ENCODE measurements at regions not wholly inside any gene's neighbourhood (a gene's known extent, or its start where the extent isn't known, plus 50 kb on each side); places are given as distances from the start of the nearest gene placed in this dataset.
A peak's percentile ranks its signal among the peaks of the same experiment; 100 is the strongest.

GRCh38 chr2:76517574-76517909 lies 806.8 kb upstream of the GCFC2 start:
- peaks cover 55% of the 10 kb centered on the region for H3K27me3 Mint-ChIP-seq (ENCODE audit: insufficient read depth, unreplicated experiment)
- H3K27ac Mint-ChIP-seq (ENCODE audit: low read depth, unreplicated experiment), result no peak overlapping the region
- intact Hi-C loops (cut with micrococcal nuclease), result no loop called here
- BruUV-seq (replicated peaks), result no TSS peak
- H3K4me1 Mint-ChIP-seq (ENCODE audit: insufficient read depth, unreplicated experiment), result no peaks in the 10 kb centered on the region
- CTCF ChIA-PET, result interaction anchor here (1.2 kb wide), 1 partner anchor 81 kb away, joined by 7 read pairs; no protein-coding TSS in a partner anchor
- no peak overlapping the region for H3K4me3 Mint-ChIP-seq (ENCODE audit: unreplicated experiment)
- H3K36me3 Mint-ChIP-seq (ENCODE audit: insufficient read depth, unreplicated experiment), result no peaks in the 10 kb centered on the region
- POLR2A ChIA-PET, result no interaction called here
- no peaks in the 10 kb centered on the region for H3K9me3 Mint-ChIP-seq (ENCODE audit: unreplicated experiment)
- DNase-seq (ENCODE audit: unreplicated experiment), result no peak
- TF ChIP-seq CTCF (IDR thresholded peaks at IDR 0.05; ENCODE audit: unreplicated experiment), result no peak

DNA sequence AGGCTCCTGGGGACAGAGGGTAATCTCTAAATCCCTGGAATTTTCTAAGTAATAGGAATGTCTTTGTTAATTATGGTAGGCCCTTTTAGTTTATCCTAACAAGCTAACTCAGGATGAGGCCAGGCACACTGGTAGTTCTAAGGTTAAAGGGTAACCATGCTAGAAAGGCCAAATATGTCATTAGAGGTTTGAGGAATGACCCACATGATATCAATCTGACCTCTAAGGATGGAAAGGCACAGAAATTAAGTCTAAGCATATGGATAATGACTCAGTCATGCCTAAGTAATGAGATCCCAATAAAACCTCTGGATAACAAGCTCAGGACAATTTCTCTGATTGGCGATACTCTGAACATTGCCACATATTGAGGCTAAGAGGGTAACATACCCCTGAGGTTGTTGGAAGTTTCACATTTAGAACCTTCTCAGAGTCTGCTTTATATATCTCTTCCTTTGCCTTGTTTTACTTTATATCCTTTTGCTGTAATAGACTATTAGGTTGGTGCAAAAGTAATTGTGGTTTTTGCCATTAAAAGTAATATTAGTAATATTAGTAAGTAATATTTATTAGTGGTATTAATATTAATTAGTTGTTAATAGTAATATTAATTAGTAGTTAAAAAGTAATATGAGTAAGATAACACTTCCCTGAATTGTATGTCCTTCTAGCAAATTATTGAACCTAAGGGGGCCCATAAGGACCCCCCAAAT lies 806.3 kb upstream of the GCFC2 start:
- Mint-ChIP-seq H3K4me1 (ENCODE audit: insufficient read depth, unreplicated experiment) (no peaks in the 10 kb centered on the region), H3K4me3 (ENCODE audit: unreplicated experiment) (no peak overlapping the region), H3K27me3 (ENCODE audit: insufficient read depth, unreplicated experiment) (peaks cover 60% of the 10 kb centered on the region), H3K9me3 (ENCODE audit: unreplicated experiment) (no peaks in the 10 kb centered on the region), H3K27ac (ENCODE audit: low read depth, unreplicated experiment) (no peak overlapping the region), H3K36me3 (ENCODE audit: insufficient read depth, unreplicated experiment) (no peaks in the 10 kb centered on the region)
- no peak for TF ChIP-seq CTCF (IDR thresholded peaks at IDR 0.05; ENCODE audit: unreplicated experiment)
- POLR2A ChIA-PET, result interaction anchor here (0.6 kb wide), 1 partner anchor 840 kb away, joined by 3 read pairs; no protein-coding TSS in a partner anchor
- no TSS peak for BruUV-seq (replicated peaks)
- DNase-seq (ENCODE audit: unreplicated experiment), result no peak
- CTCF ChIA-PET, result interaction anchor here (1.2 kb wide), 1 partner anchor 82 kb away, joined by 7 read pairs; no protein-coding TSS in a partner anchor
- intact Hi-C loops (cut with micrococcal nuclease), result no loop called here

GRCh38 chr2:76512201-76512820 lies 801.6 kb upstream of the GCFC2 start:
- no peaks in the 10 kb centered on the region for H3K36me3 Mint-ChIP-seq (ENCODE audit: insufficient read depth, unreplicated experiment)
- intact Hi-C loops (cut with micrococcal nuclease), result no loop called here
- ChIA-PET CTCF (interaction anchor here (0.6 to 0.7 kb wide), 2 partner anchors 16 to 21 kb away, joined by 3 read pairs; no protein-coding TSS in a partner anchor), POLR2A (no interaction called here)
- H3K4me3 Mint-ChIP-seq (ENCODE audit: unreplicated experiment), result no peak overlapping the region
- no peak overlapping the region for H3K27ac Mint-ChIP-seq (ENCODE audit: low read depth, unreplicated experiment)
- BruUV-seq (replicated peaks), result no TSS peak
- H3K9me3 Mint-ChIP-seq (ENCODE audit: unreplicated experiment), result no peaks in the 10 kb centered on the region
- no peaks in the 10 kb centered on the region for H3K4me1 Mint-ChIP-seq (ENCODE audit: insufficient read depth, unreplicated experiment)
- H3K27me3 Mint-ChIP-seq (ENCODE audit: insufficient read depth, unreplicated experiment), result peaks cover 74% of the 10 kb centered on the region
- no peak for TF ChIP-seq CTCF (IDR thresholded peaks at IDR 0.05; ENCODE audit: unreplicated experiment)
- DNase-seq (ENCODE audit: unreplicated experiment), result no peak

DNA sequence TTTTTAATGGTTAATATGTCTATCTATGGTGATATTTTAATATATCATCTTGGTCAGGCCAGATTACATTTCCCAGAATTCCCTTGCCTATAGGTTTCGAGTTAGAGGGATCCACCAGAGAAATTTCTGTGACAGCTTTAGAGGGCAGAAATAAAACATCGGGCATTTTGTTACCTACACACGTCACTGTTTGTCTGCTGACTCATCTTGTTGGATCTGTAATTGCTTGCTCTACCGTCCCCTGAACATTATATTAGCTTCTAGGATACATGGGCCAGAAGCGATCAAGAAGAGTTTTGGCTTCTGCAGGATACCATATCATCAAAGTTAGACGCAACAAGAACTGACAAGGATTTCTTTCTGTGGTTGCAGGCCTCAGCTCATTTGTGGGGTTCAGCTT lies 795.8 kb upstream of the GCFC2 start:
- no peak for TF ChIP-seq CTCF (IDR thresholded peaks at IDR 0.05; ENCODE audit: unreplicated experiment)
- intact Hi-C loops (cut with micrococcal nuclease), result no loop called here
- Mint-ChIP-seq H3K36me3 (ENCODE audit: insufficient read depth, unreplicated experiment) (no peaks in the 10 kb centered on the region), H3K27me3 (ENCODE audit: insufficient read depth, unreplicated experiment) (peaks cover 57% of the 10 kb centered on the region), H3K9me3 (ENCODE audit: unreplicated experiment) (no peaks in the 10 kb centered on the region), H3K4me1 (ENCODE audit: insufficient read depth, unreplicated experiment) (peaks cover 8% of the 10 kb centered on the region), H3K4me3 (ENCODE audit: unreplicated experiment) (no peak overlapping the region), H3K27ac (ENCODE audit: low read depth, unreplicated experiment) (peak overlapping the region; percentile 17)
- POLR2A ChIA-PET, result no interaction called here
- DNase-seq (ENCODE audit: unreplicated experiment), result peak; percentile 32
- BruUV-seq (replicated peaks), result no TSS peak
- CTCF ChIA-PET, result interaction anchor here (1.6 kb wide), 1 partner anchor 610 kb away, joined by 7 read pairs; no protein-coding TSS in a partner anchor

Data from MCF 10A (cell line).